Activated naive CD4-positive, alpha-beta T cell (primary cell): ENCODE measurements at regions not wholly inside any gene's neighbourhood (a gene's known extent, or its start where the extent isn't known, plus 50 kb on each side); places are given as distances from the start of the nearest gene placed in this dataset.

Source experiments
- DNase-seq, 4 experiments: peaks; one replicate each; lab custom pipeline; 2025; lab: John Stamatoyannopoulos, UW

DNA sequence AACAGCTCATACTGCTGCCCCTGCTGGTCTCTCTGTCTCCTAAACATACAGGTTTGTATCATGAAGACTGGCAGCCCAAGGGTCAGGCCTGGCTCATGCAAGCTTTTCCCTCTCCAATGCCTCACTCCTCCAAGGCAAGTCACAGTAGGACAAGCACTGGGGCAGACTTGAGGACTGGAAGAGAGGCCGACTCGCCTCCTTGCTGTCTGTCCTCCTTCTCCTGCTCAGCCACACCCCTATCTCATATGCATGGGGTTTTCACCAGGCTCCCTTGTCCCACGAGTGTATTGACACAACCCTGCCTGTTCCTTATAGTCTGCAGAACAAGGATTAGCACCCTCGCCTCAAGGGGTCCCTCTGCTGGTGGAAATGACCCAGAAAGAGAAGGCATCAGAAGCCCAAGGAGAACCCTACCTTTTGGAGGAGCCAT is 223.7 kb downstream of the SOX11 start:
- no peak for DNase-seq

DNA sequence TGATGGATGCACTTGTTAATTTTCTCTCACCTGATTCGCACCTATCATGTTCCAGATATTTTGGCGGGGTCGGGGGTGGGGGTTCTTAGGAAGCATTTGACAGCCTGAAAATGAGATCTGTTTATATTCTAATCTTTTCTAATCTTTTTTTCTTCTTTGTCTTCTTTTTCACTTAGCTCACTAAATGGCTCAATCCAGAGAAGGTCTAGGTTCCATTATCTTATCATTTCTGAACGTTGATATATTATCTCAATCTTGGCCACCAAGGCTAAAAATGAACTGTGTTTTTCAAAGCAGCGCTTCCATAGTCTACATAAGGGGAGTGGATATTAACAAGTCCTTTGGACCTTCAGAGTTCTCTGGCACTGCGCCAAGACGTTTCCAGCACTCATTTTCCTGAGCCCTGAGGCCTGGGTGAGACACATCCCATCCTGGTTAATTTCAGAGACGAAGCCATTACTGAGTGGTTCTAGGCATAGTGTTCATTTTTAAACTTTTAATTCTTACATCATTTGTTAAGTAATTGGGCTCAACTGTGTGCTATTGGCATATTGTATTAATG is 229.0 kb downstream of the SOX11 start:
- DNase-seq = no peak

DNA sequence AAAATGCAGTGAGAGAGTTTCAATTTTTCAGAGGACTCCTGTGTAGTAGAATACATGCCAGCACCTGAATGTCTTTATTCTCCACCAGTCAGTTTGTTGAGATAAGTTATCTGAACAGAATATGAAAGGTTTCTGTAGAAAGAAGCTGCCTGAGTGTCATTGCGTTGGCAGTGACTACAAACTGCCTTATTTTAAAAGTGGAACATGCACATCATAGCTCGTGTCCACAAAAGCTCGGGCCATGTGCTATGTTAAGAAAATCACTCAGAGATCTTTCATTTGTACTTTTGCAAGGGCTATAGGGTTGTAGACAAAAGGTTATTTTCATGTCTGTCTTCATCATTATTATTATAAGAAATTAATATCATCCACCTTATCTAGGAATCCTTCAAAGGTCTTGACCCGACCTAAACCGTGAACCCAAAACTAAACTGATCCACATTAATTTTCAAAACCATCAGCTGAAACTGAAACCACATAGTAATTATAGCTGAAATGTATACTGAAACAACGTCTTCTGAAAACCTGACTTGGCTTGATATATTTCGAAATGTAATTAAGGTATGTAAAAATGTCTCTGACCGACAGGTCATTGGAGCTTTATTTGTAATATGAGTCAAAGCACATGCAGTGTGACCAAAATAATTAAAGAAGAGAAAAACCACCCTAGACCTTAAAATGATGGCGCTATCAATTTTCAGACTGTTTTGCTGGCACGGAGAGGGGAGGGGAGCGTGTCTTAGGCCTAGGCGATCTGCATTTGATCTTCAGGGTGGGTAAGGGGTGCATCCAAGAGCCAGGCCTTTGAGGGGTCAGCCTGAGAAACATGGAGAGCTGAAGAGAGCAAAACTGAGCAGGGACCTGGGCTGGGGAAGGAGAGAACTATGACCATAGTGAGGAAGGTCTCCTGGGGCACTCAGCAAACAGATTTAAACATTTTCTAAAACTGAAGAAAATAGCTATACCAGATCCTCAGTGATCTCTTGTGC is 232.1 kb downstream of the SOX11 start:
- DNase-seq = no peak

DNA sequence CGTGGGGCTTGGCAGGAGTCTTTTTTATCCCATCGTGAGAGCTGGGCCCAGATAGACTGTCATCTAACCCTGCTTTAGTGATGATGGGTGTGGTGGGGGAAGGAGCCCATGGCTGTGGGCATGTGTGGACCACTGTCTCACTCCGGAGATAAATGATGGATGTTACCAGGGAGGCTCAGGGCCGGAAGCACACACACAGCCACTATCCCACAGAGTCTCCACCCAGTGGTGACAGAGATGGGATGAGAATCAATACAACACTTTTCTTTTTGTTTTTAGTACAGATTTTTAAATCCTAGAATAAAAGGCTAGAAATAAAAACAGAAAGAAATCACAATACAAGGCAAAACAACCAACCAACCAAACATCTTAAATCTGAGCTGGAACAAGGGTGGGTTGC is 233.4 kb downstream of the SOX11 start:
- DNase-seq = no peak

DNA sequence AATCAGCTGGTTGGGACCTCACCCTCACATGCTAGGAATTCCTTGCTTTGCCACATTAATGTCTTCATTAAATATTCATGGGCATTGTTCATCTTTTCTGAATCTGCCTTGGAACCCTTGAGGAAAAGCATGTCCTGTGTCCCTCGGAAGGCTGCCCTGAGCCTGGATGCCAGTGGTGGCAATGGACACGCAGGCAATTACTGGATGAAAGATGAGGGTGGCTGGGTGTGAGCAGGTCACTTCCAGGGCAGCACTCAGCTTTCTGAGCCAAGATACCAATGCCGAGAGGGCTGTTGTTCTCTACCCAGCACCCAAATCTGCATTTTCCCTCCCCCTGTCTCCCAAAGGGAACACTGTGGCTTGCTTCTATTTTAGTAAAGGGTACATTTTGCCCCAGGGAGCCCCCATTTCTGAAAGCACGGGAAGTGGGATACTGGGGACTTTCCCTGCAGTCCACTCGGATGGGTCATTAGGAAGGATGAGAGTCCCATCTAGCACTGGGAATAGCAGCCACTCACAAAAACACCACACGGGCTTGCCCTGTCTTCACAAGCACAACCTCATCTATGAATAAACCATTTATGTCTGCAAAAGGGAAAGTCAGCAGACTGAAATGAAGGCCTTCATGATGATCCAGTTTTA is 234.8 kb downstream of the SOX11 start:
- no peak for DNase-seq

DNA sequence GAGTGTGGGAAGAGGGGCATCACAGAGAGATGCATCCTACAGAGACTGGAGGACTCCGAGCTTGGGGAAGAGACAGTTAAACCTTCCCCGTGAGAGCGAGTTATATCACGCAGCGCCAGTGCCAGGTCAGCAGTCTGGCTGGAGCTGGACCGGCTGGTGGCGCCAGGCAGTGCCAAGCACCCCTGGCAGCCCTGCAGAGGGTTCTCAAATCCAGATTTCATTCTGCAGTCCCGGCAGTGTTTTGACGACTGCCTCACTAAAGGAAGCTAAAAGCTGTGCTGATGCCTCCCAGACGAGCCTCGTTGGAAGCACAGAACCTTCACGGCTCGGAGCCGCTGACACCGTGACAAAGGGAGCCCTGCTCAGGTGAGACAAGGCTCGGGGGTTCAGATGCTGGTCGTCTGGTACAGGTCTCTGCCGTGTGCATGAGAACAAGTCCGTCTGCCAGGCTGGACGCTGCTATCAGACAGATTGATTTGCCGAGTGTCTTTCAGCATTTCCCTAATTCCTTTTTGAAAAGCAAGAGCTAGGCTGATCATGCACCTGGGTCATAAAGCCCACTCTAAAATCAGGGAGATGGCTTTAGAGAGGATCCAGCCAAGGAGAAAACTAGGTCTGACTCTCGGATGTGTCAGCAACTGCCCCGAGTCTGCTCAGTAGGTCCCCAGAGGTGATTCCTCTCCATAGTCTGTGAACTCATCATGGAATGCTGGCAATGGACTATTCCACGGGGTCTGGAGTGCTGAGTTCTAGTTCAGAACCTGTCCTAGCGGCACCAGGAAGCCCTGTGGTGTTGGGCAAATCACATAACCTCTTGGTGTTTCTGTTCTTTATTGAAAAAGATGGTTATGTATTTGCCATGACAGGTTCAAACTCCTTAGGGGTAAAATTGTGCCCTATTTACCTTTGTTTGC is 240.6 kb downstream of the SOX11 start:
- no peak for DNase-seq

DNA sequence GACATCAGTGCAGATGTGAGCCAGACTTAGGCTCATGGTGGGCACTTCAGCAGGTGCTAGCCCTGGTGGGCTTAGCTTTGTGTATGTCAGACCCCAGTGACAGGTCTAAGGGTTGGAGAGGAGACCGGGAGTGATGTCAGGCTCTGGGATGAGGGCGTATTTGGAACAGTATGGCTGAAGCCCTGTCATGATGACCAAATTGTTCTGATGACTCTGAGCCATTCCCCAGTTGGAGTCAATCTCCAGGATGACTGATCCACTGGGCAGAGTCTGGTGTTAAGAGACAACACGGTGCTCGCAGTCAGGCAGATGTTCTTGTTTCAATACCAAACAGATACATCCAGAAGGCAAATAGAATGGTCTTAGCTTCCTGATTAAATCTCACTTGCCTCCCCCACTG is 241.5 kb downstream of the SOX11 start:
- no peak for DNase-seq

DNA sequence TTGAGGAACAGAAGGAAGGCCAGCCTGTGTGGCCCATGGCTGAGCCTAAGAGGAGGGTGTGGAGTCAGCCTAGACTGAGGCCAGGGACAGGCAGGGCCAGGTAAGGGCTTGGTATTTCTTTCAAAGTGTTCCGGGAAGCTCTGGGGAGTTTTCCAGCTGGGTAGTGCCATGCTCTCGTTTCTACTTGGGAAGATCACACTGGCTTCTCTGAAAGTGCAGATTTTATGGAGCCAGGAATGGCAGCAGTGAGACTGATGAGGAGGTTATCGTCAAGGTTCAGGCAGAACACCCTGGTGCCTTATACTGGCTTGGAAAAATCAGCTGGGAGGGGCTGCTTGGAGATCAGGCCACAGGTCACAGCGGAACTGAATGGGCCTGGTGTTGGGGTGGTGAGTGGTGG is 245.1 kb downstream of the SOX11 start:
- no peak for DNase-seq

DNA sequence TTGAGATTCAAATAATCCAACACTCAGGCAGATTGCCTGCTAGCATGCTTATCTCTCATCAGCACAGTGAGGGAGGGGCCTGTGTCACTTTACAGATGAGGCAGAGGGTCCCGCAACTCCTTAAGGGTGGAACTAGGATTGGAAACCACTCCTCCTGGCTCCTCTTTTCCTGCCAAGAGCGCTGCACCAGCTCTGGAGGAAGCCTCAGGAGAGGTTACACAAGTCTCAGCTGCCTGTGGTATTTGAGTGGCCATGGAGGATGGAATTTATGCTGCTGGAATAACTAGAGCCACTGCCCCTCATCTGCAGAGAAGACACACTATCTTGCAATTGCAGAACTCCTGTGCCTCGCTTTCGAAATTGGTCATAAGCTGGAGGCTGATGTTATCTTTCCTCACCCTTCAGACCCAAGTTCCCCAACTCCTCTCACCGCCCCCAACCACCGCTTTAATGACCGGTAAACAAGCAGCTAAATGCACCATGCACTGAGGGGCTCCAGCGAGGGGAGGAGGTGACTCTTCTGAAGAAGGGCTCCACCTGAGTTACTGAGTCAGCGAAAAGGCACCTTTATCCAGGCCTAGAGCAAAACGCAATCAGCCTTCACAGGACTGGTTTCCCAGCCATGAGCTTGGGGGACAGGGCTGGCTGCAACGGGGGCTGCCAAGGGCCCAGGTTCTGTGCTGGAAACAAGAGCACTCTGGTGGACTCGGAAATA is 245.8 kb downstream of the SOX11 start:
- DNase-seq = no peak

DNA sequence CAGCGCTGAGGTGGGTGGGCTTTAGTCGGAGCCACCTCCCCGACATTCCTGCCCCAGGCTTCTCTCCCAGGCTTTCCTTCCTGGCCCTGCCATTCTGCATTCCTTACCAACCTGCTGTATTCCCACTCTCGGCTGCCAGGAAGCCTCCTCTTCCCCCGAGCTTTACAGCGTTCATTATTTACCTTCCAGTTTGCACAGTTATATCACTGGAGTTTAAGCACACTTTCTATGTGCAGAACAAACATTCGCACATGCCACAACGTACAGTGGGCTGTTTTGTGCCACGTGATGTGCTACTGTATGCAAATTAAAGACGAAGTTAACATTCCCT is 246.3 kb downstream of the SOX11 start:
- DNase-seq = no peak

DNA sequence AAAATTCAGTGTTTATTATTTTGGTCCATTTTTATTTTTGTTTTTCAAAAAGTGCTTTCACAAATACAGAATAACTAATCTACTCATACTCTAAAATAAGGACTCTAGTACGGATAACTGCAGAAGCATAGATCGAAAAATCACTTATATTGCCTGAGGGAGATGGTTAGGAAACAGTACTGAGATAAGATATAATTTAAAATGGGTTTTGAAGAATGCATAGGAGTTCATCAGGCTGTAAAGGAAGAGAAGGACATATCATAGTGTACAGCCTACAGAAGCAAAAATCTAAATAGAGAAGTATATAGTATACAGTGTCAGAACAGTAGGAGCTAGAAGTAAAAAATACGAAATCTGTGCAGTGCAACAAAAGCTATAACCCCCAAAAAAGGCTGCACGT is 247.4 kb downstream of the SOX11 start:
- no peak for DNase-seq

DNA sequence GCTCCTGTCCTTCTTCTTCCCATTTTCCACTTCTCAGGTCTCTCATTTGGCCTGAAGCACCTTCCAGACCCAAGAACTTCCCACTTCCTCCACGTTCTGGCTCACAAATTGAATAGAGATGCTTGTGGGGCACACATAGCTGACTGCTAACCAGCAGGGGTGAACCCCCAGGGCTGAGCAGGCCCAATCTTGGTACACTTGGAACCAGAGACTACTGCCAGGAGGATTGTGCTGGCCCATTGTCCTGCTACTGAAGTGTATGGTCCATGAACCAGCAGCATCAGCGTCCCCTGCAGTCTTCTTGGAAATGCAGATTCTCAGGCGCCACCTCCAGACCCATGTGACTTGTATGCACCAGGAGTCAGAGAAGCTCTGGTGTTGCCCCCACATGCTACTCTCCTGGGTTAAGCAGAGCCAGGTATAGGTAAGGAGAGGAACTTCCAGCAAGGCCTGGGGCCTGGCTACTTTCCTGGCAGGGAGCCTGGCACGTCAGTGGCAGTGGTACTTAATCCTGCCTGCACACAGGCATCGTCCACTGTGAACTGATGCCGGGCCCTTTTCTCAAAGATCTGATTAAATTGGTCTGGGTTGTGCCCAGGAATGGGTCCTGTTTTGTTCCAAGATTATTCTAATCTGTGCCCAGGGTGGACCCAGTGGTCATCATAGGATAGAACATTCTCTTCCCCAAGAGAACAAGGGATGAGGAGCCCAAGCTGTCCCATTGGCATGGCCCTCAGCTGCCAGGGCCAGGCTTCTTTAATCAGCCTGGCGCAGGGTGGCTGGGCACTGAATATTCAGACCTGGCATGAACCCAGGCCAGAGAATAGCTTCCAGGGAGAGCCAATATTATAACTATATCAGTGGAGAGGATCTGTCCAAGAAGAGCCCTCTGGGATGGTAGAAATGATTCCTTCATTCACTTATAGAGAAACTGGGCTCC is 248.7 kb downstream of the SOX11 start:
- no peak for DNase-seq

DNA sequence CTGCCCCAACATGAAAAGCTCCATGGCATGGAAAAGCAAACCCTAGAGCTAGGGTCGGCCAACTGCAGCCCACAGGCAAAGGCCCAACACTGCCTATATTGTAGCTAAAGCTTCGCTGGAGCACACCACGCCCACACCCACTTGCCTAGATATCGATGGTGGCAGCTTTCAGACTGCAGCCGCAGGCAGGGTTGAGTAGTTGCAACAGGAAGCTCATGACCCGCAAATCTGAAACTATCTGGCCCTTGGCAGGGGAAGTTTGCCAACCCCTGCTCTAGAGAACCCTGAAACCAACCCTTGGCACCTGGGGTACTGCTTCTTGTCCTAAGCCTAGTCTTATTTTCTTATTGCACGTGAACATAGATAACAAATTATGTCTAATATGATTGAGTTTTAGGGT is 250.0 kb downstream of the SOX11 start:
- DNase-seq = no peak

DNA sequence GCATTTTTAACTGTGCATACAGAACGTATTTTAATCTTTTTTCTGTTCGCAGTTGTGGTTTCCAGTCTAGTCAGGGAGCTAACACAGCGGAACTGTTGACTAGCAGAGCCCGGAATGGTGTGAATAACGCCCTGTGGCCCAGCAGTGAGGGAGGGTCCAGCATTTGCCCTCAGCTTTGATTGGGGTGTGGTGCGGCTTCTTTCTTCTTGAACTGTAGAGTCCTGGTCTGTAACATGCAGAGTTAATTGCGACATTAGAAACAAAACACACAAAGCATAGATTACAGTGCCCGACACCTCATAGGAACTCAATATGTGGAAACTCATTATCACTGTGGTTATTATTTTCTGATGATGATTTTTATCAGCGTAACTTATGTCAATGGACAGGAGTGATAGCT is 253.6 kb downstream of the SOX11 start:
- no peak for DNase-seq

DNA sequence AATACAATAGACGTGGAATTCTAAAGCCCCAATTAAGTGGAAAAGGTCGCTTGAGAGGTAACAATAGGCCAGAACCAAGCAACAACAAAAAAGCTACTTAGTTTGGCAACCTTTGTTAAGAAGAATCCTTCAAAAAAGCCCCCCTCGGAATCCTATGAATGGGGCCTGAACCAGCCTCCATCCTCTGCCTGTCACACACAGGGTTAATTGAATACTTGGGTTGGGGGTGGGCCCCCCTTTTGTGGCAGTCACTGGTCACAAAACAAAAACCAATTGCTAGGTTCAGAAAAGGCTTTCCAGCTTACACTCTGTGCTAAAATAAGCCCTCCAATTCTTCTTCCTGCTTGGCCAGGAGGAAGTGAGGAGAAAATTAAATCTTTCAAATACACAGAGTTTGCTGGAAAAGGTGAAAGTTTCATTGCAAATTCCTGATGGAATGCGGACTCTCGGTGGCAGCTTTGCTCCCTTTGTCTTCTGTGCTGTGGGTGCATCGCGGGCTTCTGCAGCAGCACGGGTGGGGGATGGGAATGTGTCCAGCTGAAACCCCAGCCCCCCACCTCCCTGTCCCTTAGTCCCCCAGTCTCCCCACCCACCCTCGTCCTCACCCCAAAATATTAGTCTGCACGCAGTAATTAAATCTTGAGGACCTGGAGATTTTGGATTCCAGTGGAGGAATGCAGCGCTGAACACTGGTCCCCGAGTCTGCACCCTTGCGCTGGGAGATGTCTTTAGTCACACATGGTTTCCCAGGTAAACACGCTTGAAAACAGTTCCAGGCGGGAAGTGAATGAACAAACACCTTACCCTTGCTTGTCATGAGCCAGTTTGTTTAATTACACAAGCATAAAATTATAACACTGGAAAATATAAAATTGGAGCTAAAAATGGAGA is 254.3 kb downstream of the SOX11 start:
- DNase-seq = no peak

DNA sequence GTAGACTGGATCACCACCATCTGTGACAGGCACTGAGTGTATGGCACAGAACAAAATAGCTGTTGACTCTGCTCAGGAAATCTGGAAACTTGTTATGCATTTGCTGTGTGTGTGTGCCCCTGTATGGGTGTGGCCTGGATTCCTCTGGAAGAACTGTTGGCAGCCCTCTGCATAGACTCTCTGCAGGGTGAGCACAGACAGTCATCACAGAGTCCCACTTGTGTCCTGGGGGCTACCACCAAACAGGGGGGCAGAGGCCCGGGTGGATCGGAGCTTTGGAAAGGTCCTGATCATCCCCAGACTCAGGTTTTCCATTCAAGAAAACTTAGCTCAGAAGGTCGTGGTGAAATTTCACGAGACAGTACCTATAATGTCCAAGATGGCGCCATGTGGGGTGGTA is 258.6 kb downstream of the SOX11 start:
- no peak for DNase-seq

DNA sequence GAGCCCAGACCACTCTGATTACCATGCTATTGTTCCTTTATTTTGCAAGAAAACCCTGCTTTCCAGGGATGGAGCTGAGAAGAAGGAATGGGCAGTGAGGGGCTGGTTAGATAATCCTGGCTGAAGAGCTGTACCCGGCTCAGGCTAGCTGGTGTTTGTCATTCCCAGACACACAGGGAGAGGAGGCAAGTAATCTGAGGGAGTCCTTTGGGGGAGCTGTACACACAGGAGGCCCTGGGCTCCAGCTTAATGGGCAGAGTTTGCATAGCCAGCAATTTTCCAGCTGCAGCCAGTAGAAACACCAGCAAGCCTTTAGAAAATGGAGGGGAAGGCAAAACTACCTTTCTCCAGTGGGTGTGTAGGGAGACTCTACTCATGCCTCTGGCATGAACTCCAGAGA is 259.3 kb downstream of the SOX11 start:
- no peak for DNase-seq

DNA sequence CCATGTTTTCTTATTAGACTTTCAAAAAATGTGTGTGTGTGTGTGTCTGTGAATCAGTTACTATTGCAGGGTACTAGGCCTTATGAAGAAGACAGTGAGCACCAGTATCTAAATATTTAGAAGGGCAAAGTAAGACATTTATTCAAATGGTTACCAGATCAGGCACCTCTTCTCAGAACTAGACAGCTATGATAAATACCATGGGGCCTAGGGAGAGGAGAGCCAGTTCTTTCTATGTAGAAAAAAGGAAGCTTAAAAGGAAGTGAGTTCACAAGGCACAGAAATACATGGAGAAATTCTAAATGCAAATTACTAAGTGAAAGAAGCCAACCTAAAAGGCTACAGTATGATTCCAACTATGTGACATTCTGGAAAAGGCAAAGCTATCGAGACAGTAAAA is 261.3 kb downstream of the SOX11 start:
- no peak for DNase-seq

DNA sequence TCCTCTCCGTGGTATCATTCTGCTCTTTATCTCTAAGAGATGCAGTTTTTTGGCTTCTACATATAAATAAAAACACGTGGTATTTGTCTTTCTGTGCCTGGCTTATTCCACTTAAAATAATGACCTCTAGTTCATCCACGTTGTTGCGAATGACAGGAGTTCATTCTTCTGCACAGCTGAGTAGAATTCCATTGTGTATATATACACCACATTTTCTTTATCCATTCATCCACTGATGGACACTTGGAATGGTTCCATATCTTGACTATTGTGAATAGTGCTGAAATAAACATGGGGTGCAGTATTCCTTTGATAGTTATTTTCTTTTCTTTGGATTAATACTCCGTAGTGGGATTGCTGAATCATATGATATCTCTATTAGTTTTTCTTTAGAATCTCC is 262.3 kb downstream of the SOX11 start:
- DNase-seq = no peak
